OCI-LY7 (cell line): ENCODE measurements at regions not wholly inside any gene's neighbourhood (a gene's known extent, or its start where the extent isn't known, plus 50 kb on each side); places are given as distances from the start of the nearest gene placed in this dataset.

ENCODE experiments used
- BruUV-seq: library from RNA; stranded (reverse); fragments of 400-500 nt; replicated peaks from 2 replicates; lab custom pipeline; 2021; lab: Mats Ljungman, UMichigan
- CTCF ChIA-PET: fragments of 300-600 bp; sonication (Branson Sonifier 250); formaldehyde crosslinking; loops from one replicate; lab custom pipeline; 2022; ENCODE audit warnings: antibody characterized with exemption; ENCODE audit not compliant: unreplicated experiment; lab: Charles Lee
- POLR2A ChIA-PET: fragments of 300-600 bp; sonication (Branson Sonifier 250); formaldehyde crosslinking; loops from one replicate; lab custom pipeline; 2022; ENCODE audit warnings: antibody characterized with exemption; lab: Charles Lee
- DNase-seq: peaks from one replicate; pipeline ENCODE4 v3.0.0-alpha.2; 2015; ENCODE audit warnings: low spot score
- H2AFZ ChIP-seq: fragments of 200-600 bp; sonication (generic), shearing (Covaris generic); 2 replicates; pipeline ENCODE4 v1.6.1; 2014; ENCODE audit warnings: mild to moderate bottlenecking, antibody characterized with exemption, low read length, moderate library complexity
- H3K27ac ChIP-seq: fragments of 200-600 bp; sonication (generic); 2 replicates; pipeline ENCODE4 v1.5.1; 2014; ENCODE audit warnings: mixed run types, low read depth, mild to moderate bottlenecking, moderate library complexity, low read length, inconsistent platforms; ENCODE audit not compliant: poor library complexity, severe bottlenecking
- H3K36me3 ChIP-seq: fragments of 200-600 bp; sonication (generic); 2 replicates; pipeline ENCODE4 v1.6.1; 2014; ENCODE audit warnings: mild to moderate bottlenecking, antibody characterized with exemption, low read length, moderate library complexity, mixed read lengths; ENCODE audit not compliant: insufficient read depth
- H3K4me1 ChIP-seq: fragments of 200-600 bp; sonication (generic); 2 replicates; pipeline ENCODE4 v1.5.1; 2014; ENCODE audit warnings: mild to moderate bottlenecking, low read length; ENCODE audit not compliant: insufficient read depth, poor library complexity, severe bottlenecking
- H3K4me2 ChIP-seq: fragments of 200-600 bp; sonication (generic); 2 replicates; pipeline ENCODE4 v1.6.1; 2014; ENCODE audit warnings: mild to moderate bottlenecking, low read length
- H3K4me3 ChIP-seq: fragments of 200-600 bp; sonication (generic); 2 replicates; pipeline ENCODE4 v1.5.1; 2014; ENCODE audit warnings: mild to moderate bottlenecking, low read depth, low read length; ENCODE audit not compliant: poor library complexity, severe bottlenecking
- H3K79me2 ChIP-seq: fragments of 200-600 bp; sonication (generic); 2 replicates; pipeline ENCODE4 v1.6.1; 2016; ENCODE audit warnings: low read depth, mild to moderate bottlenecking, low read length, moderate library complexity, mixed read lengths; ENCODE audit not compliant: insufficient read depth
- H3K9me2 ChIP-seq: fragments of 200-600 bp; sonication (generic); 2 replicates; pipeline ENCODE4 v1.6.1; 2016; ENCODE audit warnings: mild to moderate bottlenecking, low read length, mixed read lengths; ENCODE audit not compliant: insufficient read depth
- H3K9me3 ChIP-seq: fragments of 200-600 bp; sonication (generic); 2 replicates; pipeline ENCODE4 v1.6.1; 2014; ENCODE audit warnings: mild to moderate bottlenecking, mixed run types, low read length, mixed read lengths
- H4K20me1 ChIP-seq: fragments of 200-600 bp; sonication (generic); 2 replicates; pipeline ENCODE4 v1.6.1; 2014; ENCODE audit warnings: mild to moderate bottlenecking, antibody characterized with exemption, low read length, moderate library complexity, mixed read lengths; ENCODE audit not compliant: insufficient read depth
- EZH2phosphoT487 ChIP-seq: fragments of 200-600 bp; sonication (generic); IDR thresholded peaks from 2 replicates; pipeline ENCODE4 v1.6.1; 2018; ENCODE audit warnings: low read depth, borderline replicate concordance, mild to moderate bottlenecking, mixed run types, antibody characterized with exemption, low read length, moderate library complexity, mixed read lengths
- intact Hi-C: fragments of 100-400 bp; cut with micrococcal nuclease; formaldehyde crosslinking; loops from one replicate; pipeline ENCODE4 v1.10.0; 2022; ENCODE audit not compliant: unreplicated experiment
- TF ChIP-seq, protein P1 (sequence below): fragments of 200-600 bp; sonication (generic); conservative IDR thresholded peaks from 2 replicates; pipeline ENCODE4 v1.5.1; 2014; ENCODE audit warnings: mild to moderate bottlenecking, antibody characterized with exemption, low read length, moderate library complexity, mixed read lengths

DNA sequence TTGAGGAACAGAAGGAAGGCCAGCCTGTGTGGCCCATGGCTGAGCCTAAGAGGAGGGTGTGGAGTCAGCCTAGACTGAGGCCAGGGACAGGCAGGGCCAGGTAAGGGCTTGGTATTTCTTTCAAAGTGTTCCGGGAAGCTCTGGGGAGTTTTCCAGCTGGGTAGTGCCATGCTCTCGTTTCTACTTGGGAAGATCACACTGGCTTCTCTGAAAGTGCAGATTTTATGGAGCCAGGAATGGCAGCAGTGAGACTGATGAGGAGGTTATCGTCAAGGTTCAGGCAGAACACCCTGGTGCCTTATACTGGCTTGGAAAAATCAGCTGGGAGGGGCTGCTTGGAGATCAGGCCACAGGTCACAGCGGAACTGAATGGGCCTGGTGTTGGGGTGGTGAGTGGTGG lies 245.1 kb downstream of the SOX11 start:
- BruUV-seq, result no TSS peak
- Histone ChIP-seq H3K4me2 (no peak overlapping the region), H3K4me1 (no peaks in the 10 kb centered on the region), H4K20me1 (no peaks in the 10 kb centered on the region), H3K36me3 (no peaks in the 10 kb centered on the region), H3K9me3 (no peaks in the 10 kb centered on the region), H3K79me2 (no peaks in the 10 kb centered on the region), H3K9me2 (no peaks in the 10 kb centered on the region), H3K27ac (no peak overlapping the region), H3K4me3 (no peak overlapping the region), H2AFZ (no peak overlapping the region)
- intact Hi-C loops, result no loop called here
- ChIA-PET POLR2A (interaction anchor here (1.2 kb wide), 1 partner anchor 29 kb away, joined by 5 read pairs; no protein-coding TSS in a partner anchor), CTCF (no interaction called here)
- TF ChIP-seq, protein P1, sequence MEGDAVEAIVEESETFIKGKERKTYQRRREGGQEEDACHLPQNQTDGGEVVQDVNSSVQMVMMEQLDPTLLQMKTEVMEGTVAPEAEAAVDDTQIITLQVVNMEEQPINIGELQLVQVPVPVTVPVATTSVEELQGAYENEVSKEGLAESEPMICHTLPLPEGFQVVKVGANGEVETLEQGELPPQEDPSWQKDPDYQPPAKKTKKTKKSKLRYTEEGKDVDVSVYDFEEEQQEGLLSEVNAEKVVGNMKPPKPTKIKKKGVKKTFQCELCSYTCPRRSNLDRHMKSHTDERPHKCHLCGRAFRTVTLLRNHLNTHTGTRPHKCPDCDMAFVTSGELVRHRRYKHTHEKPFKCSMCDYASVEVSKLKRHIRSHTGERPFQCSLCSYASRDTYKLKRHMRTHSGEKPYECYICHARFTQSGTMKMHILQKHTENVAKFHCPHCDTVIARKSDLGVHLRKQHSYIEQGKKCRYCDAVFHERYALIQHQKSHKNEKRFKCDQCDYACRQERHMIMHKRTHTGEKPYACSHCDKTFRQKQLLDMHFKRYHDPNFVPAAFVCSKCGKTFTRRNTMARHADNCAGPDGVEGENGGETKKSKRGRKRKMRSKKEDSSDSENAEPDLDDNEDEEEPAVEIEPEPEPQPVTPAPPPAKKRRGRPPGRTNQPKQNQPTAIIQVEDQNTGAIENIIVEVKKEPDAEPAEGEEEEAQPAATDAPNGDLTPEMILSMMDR, result no peak
- TF ChIP-seq EZH2phosphoT487, result no peak
- DNase-seq, result no peak

DNA sequence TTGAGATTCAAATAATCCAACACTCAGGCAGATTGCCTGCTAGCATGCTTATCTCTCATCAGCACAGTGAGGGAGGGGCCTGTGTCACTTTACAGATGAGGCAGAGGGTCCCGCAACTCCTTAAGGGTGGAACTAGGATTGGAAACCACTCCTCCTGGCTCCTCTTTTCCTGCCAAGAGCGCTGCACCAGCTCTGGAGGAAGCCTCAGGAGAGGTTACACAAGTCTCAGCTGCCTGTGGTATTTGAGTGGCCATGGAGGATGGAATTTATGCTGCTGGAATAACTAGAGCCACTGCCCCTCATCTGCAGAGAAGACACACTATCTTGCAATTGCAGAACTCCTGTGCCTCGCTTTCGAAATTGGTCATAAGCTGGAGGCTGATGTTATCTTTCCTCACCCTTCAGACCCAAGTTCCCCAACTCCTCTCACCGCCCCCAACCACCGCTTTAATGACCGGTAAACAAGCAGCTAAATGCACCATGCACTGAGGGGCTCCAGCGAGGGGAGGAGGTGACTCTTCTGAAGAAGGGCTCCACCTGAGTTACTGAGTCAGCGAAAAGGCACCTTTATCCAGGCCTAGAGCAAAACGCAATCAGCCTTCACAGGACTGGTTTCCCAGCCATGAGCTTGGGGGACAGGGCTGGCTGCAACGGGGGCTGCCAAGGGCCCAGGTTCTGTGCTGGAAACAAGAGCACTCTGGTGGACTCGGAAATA lies 245.8 kb downstream of the SOX11 start:
- ChIA-PET CTCF (no interaction called here), POLR2A (interaction anchor here (1.2 kb wide), 1 partner anchor 30 kb away, joined by 5 read pairs; no protein-coding TSS in a partner anchor)
- no peaks in the 10 kb centered on the region for H3K79me2 ChIP-seq
- H2AFZ ChIP-seq, result no peak overlapping the region
- no peaks in the 10 kb centered on the region for H3K36me3 ChIP-seq
- H4K20me1 ChIP-seq, result no peaks in the 10 kb centered on the region
- no peak overlapping the region for H3K27ac ChIP-seq
- no peak for DNase-seq
- H3K4me1 ChIP-seq, result no peaks in the 10 kb centered on the region
- no peak for TF ChIP-seq EZH2phosphoT487
- TF ChIP-seq, protein P1, result no peak
- H3K9me2 ChIP-seq, result no peaks in the 10 kb centered on the region
- H3K9me3 ChIP-seq, result no peaks in the 10 kb centered on the region
- no peak overlapping the region for H3K4me2 ChIP-seq
- intact Hi-C loops, result no loop called here
- no TSS peak for BruUV-seq
- H3K4me3 ChIP-seq, result no peak overlapping the region

DNA sequence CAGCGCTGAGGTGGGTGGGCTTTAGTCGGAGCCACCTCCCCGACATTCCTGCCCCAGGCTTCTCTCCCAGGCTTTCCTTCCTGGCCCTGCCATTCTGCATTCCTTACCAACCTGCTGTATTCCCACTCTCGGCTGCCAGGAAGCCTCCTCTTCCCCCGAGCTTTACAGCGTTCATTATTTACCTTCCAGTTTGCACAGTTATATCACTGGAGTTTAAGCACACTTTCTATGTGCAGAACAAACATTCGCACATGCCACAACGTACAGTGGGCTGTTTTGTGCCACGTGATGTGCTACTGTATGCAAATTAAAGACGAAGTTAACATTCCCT lies 246.3 kb downstream of the SOX11 start:
- no peak for TF ChIP-seq EZH2phosphoT487
- TF ChIP-seq, protein P1, result no peak

More for the DNA sequence above, 246.3 kb downstream of the SOX11 start:
- H3K9me2 ChIP-seq, result no peaks in the 10 kb centered on the region
- H3K36me3 ChIP-seq, result no peaks in the 10 kb centered on the region
- no peaks in the 10 kb centered on the region for H3K79me2 ChIP-seq
- intact Hi-C loops, result no loop called here
- no peaks in the 10 kb centered on the region for H3K9me3 ChIP-seq
- ChIA-PET POLR2A (interaction anchor here (1.2 kb wide), 1 partner anchor 30 kb away, joined by 5 read pairs; no protein-coding TSS in a partner anchor), CTCF (no interaction called here)
- H3K4me2 ChIP-seq, result no peak overlapping the region
- no peak overlapping the region for H2AFZ ChIP-seq
- BruUV-seq, result no TSS peak
- H3K4me1 ChIP-seq, result no peaks in the 10 kb centered on the region
- DNase-seq, result no peak
- H3K27ac ChIP-seq, result no peak overlapping the region
- no peak overlapping the region for H3K4me3 ChIP-seq
- H4K20me1 ChIP-seq, result no peaks in the 10 kb centered on the region
